Neural cell (in vitro differentiated cells): ENCODE measurements at regions not wholly inside any gene's neighbourhood (a gene's known extent, or its start where the extent isn't known, plus 50 kb on each side); places are given as distances from the start of the nearest gene placed in this dataset.

Source experiments
- H2AFZ ChIP-seq: fragments of 200-600, 300-800 bp; sonication (generic), shearing (Covaris generic); 2 replicates; pipeline ENCODE4 v1.6.0; 2014; ENCODE audit warnings: low read depth, mild to moderate bottlenecking, antibody characterized with exemption, low read length, moderate library complexity
- H3F3A ChIP-seq: fragments of 200-600 bp; shearing (Covaris generic); 2 replicates; pipeline ENCODE4 v1.6.1; 2016; ENCODE audit warnings: mild to moderate bottlenecking, moderate library complexity, mixed read lengths, antibody characterized with exemption, low read length; ENCODE audit not compliant: insufficient read depth, poor library complexity, severe bottlenecking
- H3K27ac ChIP-seq: fragments of 200-600, 300-800 bp; sonication (generic), shearing (Covaris generic); 2 replicates; pipeline ENCODE4 v1.5.1; 2014; ENCODE audit warnings: mild to moderate bottlenecking, low read length, moderate library complexity
- H3K27me3 ChIP-seq: fragments of 300-800, 200-600 bp; sonication (generic), shearing (Covaris generic); 2 replicates; pipeline ENCODE4 v1.6.0; 2014; ENCODE audit warnings: mild to moderate bottlenecking, low read depth, low read length, moderate library complexity; ENCODE audit not compliant: insufficient read depth
- H3K36me3 ChIP-seq: fragments of 300-800, 200-600 bp; sonication (generic), shearing (Covaris generic); 2 replicates; pipeline ENCODE4 v1.5.1; 2014; ENCODE audit warnings: mild to moderate bottlenecking, antibody characterized with exemption, low read length, moderate library complexity; ENCODE audit not compliant: insufficient read depth
- H3K4me2 ChIP-seq: fragments of 300-800, 200-600 bp; sonication (generic), shearing (Covaris generic); 2 replicates; pipeline ENCODE4 v1.6.0; 2014; ENCODE audit warnings: mild to moderate bottlenecking, low read length
- H3K4me3 ChIP-seq: fragments of 300-800, 200-600 bp; sonication (generic), shearing (Covaris generic); 2 replicates; pipeline ENCODE4 v1.5.1; 2014; ENCODE audit warnings: mild to moderate bottlenecking, low read length, moderate library complexity
- H3K79me2 ChIP-seq: fragments of 200-600 bp; shearing (Covaris generic); replicated peaks from 2 replicates; pipeline ENCODE4 v1.6.0; 2014; ENCODE audit warnings: mild to moderate bottlenecking, low read length, moderate library complexity; ENCODE audit not compliant: insufficient read depth
- H3K9ac ChIP-seq: fragments of 300-800, 200-600 bp; sonication (generic), shearing (Covaris generic); 2 replicates; pipeline ENCODE4 v1.6.1; 2016; ENCODE audit warnings: mild to moderate bottlenecking, low read length, mixed read lengths
- H3K9me2 ChIP-seq: fragments of 200-600 bp; shearing (Covaris generic); 2 replicates; pipeline ENCODE4 v1.6.1; 2016; ENCODE audit warnings: mild to moderate bottlenecking, low read length, mixed read lengths; ENCODE audit not compliant: insufficient read depth
- H3K9me3 ChIP-seq: fragments of 200-600, 300-800 bp; sonication (generic), shearing (Covaris generic); 2 replicates; pipeline ENCODE4 v1.6.1; 2016; ENCODE audit warnings: mild to moderate bottlenecking, mixed run types, low read length, moderate library complexity, mixed read lengths
- H4K20me1 ChIP-seq: fragments of 200-600 bp; shearing (Covaris generic); 2 replicates; pipeline ENCODE4 v1.6.1; 2016; ENCODE audit warnings: mild to moderate bottlenecking, mixed run types; ENCODE audit not compliant: insufficient read depth
- EP300 ChIP-seq: fragments of 450-650 bp; conservative IDR thresholded peaks from 2 replicates; pipeline ENCODE4 v1.6.1; 2014; ENCODE audit warnings: antibody characterized with exemption, mild to moderate bottlenecking, moderate library complexity; ENCODE audit not compliant: poor library complexity, severe bottlenecking
- EZH2 ChIP-seq: fragments of 200-600, 300-800 bp; shearing (Covaris generic), sonication (generic); IDR thresholded peaks from 2 replicates; pipeline ENCODE4 v1.6.1; 2014; ENCODE audit warnings: antibody characterized with exemption, low read length, borderline replicate concordance, mild to moderate bottlenecking; ENCODE audit not compliant: insufficient read depth, poor library complexity, severe bottlenecking
- MXI1 ChIP-seq: fragments of 450-650 bp; conservative IDR thresholded peaks from 2 replicates; pipeline ENCODE4 v1.6.1; 2014; ENCODE audit warnings: antibody characterized with exemption, mild to moderate bottlenecking; ENCODE audit not compliant: poor library complexity, severe bottlenecking
- RAD21 ChIP-seq: fragments of 450-650 bp; conservative IDR thresholded peaks from 2 replicates; pipeline ENCODE4 v1.6.1; 2014; ENCODE audit warnings: antibody characterized with exemption, mild to moderate bottlenecking, moderate library complexity
- TAF1 ChIP-seq: IDR thresholded peaks from 2 replicates; pipeline ENCODE4 v1.6.1; 2012; ENCODE audit warnings: low read depth
- TF ChIP-seq, protein P1 (sequence below): fragments of 450-650 bp; IDR thresholded peaks from 2 replicates; pipeline ENCODE4 v1.5.1; 2014; ENCODE audit warnings: antibody characterized with exemption, mild to moderate bottlenecking, moderate library complexity; ENCODE audit not compliant: poor library complexity, severe bottlenecking
- TF ChIP-seq, protein P2 (sequence below): IDR thresholded peaks from 2 replicates; pipeline ENCODE4 v1.6.1; 2012; ENCODE audit warnings: borderline replicate concordance

DNA sequence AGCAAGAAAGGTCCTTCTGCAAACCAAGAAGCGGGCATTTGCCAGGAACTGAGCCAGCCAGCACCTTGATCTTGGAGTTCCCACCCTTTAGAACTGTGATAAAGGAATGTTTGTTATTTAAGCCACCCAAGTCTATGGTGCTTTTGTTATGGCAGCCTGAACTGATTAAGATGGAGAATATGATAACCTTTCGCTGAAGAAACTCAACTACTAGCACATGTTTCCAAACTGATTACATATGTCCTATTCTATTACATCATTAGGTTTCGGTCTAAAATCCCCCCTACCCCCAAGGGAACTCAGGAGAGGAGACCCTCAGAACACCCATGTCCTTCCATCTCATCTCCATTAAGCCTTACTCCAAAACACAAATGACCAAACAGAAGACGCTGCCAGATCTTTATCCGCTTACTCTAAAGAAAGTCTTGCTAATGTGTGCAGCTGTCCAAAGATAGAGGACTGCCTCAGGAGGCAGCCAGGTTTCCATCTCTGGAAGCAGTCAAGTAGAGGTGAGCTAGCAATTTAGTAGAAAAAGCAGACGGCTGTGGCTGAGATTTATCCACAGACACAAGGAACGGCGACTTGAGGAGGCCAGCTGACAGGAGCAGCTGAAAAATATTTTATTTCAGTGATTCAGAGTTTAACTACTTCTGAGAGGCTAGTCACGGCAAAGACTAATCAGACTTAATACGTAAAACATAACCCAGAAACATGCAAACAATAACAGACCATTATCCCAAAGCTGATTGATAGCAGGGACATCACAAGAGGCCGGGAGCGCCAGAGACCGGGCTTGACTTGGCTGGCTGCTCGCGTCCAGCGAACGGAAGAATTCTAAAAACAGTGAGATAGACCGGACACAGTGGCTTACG lies 611.4 kb upstream of the CDH5 start:
- Histone ChIP-seq H3K4me2 (no peak overlapping the region), H3K9me3 (no peaks in the 10 kb centered on the region), H3K9ac (no peak overlapping the region), H4K20me1 (no peaks in the 10 kb centered on the region), H2AFZ (no peak overlapping the region), H3F3A (no peaks in the 10 kb centered on the region), H3K4me3 (no peak overlapping the region), H3K36me3 (no peaks in the 10 kb centered on the region), H3K79me2 (no peaks in the 10 kb centered on the region), H3K9me2 (no peaks in the 10 kb centered on the region), H3K27me3 (peaks cover 18% of the 10 kb centered on the region), H3K27ac (no peak overlapping the region)
- TF ChIP-seq, protein P1, sequence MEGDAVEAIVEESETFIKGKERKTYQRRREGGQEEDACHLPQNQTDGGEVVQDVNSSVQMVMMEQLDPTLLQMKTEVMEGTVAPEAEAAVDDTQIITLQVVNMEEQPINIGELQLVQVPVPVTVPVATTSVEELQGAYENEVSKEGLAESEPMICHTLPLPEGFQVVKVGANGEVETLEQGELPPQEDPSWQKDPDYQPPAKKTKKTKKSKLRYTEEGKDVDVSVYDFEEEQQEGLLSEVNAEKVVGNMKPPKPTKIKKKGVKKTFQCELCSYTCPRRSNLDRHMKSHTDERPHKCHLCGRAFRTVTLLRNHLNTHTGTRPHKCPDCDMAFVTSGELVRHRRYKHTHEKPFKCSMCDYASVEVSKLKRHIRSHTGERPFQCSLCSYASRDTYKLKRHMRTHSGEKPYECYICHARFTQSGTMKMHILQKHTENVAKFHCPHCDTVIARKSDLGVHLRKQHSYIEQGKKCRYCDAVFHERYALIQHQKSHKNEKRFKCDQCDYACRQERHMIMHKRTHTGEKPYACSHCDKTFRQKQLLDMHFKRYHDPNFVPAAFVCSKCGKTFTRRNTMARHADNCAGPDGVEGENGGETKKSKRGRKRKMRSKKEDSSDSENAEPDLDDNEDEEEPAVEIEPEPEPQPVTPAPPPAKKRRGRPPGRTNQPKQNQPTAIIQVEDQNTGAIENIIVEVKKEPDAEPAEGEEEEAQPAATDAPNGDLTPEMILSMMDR: no peak
- TF ChIP-seq EP300: no peak
- no peak for TF ChIP-seq MXI1
- TF ChIP-seq, protein P2, sequence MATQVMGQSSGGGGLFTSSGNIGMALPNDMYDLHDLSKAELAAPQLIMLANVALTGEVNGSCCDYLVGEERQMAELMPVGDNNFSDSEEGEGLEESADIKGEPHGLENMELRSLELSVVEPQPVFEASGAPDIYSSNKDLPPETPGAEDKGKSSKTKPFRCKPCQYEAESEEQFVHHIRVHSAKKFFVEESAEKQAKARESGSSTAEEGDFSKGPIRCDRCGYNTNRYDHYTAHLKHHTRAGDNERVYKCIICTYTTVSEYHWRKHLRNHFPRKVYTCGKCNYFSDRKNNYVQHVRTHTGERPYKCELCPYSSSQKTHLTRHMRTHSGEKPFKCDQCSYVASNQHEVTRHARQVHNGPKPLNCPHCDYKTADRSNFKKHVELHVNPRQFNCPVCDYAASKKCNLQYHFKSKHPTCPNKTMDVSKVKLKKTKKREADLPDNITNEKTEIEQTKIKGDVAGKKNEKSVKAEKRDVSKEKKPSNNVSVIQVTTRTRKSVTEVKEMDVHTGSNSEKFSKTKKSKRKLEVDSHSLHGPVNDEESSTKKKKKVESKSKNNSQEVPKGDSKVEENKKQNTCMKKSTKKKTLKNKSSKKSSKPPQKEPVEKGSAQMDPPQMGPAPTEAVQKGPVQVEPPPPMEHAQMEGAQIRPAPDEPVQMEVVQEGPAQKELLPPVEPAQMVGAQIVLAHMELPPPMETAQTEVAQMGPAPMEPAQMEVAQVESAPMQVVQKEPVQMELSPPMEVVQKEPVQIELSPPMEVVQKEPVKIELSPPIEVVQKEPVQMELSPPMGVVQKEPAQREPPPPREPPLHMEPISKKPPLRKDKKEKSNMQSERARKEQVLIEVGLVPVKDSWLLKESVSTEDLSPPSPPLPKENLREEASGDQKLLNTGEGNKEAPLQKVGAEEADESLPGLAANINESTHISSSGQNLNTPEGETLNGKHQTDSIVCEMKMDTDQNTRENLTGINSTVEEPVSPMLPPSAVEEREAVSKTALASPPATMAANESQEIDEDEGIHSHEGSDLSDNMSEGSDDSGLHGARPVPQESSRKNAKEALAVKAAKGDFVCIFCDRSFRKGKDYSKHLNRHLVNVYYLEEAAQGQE: no peak
- no peak for TF ChIP-seq EZH2
- TF ChIP-seq RAD21: no peak

GRCh38 chr16:65752522-65752844 lies 614.0 kb upstream of the CDH5 start:
- no peak overlapping the region for H2AFZ ChIP-seq

More at GRCh38 chr16:65752522-65752844, 614.0 kb upstream of the CDH5 start:
- Histone ChIP-seq H3K9me2 (no peaks in the 10 kb centered on the region), H3K4me3 (no peak overlapping the region), H4K20me1 (no peaks in the 10 kb centered on the region), H3F3A (no peaks in the 10 kb centered on the region), H3K79me2 (no peaks in the 10 kb centered on the region), H3K4me2 (no peak overlapping the region), H3K36me3 (no peaks in the 10 kb centered on the region), H3K27ac (no peak overlapping the region), H3K9ac (no peak overlapping the region), H3K9me3 (no peaks in the 10 kb centered on the region), H3K27me3 (peaks cover 18% of the 10 kb centered on the region)
- TF ChIP-seq TAF1: no peak
- no peak for TF ChIP-seq EP300
- TF ChIP-seq, protein P1: no peak
